B cell (primary cell): ENCODE measurements at regions not wholly inside any gene's neighbourhood (a gene's known extent, or its start where the extent isn't known, plus 50 kb on each side); places are given as distances from the start of the nearest gene placed in this dataset.

ENCODE experiments used
- ATAC-seq: fragments of 200-7000 bp; cut with Tn5 transposase; one replicate; pipeline ENCODE4 v1.10.0; 2021; ENCODE audit warnings: low read depth, mild to moderate bottlenecking, moderate number of reproducible peaks, moderate library complexity
- CTCF ChIA-PET: fragments of 350-600 bp; sonication (Branson Sonifier 250); formaldehyde crosslinking; loops from one replicate; lab custom pipeline; 2021; ENCODE audit warnings: antibody characterized with exemption, inconsistent platforms; lab: Charles Lee
- POLR2A ChIA-PET: fragments of 350-600 bp; sonication (Branson Sonifier 250); formaldehyde crosslinking; loops from one replicate; lab custom pipeline; 2021; ENCODE audit warnings: antibody characterized with exemption; lab: Charles Lee
- DNase-seq: peaks from one replicate; pipeline ENCODE4 v3.0.0; 2013
- H2AFZ ChIP-seq: 2 replicates; pipeline ENCODE4 v1.6.1; 2012; ENCODE audit warnings: mild to moderate bottlenecking, low read depth, low read length; ENCODE audit not compliant: insufficient read depth, poor library complexity, severe bottlenecking
- H3K27ac ChIP-seq, 2 donors: 1 replicate in 1 of 2; 2 replicates in 1 of 2; pipeline ENCODE4 v1.5.1; 2012 to 2013; ENCODE audit warnings: low read length in 2 of 2, mild to moderate bottlenecking in 2 of 2, moderate library complexity in 1 of 2
- H3K27me3 ChIP-seq, 4 experiments: fragments of 200-600 bp in 1 of 4; sonication (generic) in 1 of 4; replicated peaks in 1 of 4; 1 replicate in 2 of 4; 2 replicates in 2 of 4; pipeline versions ENCODE4 v1.6.1 to v1.7.0; 2013 to 2016; ENCODE audit warnings: low read length in 3 of 4, mild to moderate bottlenecking in 2 of 4, mixed read lengths in 1 of 4, moderate library complexity in 1 of 4; ENCODE audit not compliant: insufficient read depth in 4 of 4, control insufficient read depth in 3 of 4; ENCODE audit errors: control extremely low read depth in 1 of 4
- H3K36me3 ChIP-seq, 2 experiments: replicated peaks in 1 of 2; 1 replicate in 1 of 2; 2 replicates in 1 of 2; pipeline versions ENCODE4 v1.6.1 to v1.7.1; 2013; ENCODE audit warnings: low read length in 1 of 2; ENCODE audit not compliant: insufficient read depth in 2 of 2, control insufficient read depth in 1 of 2; ENCODE audit errors: control extremely low read depth in 1 of 2, extremely low read depth in 1 of 2
- H3K4me1 ChIP-seq, 2 donors: fragments of 200-600 bp in 1 of 2; sonication (generic) in 1 of 2; 1 replicate in 1 of 2; 2 replicates in 1 of 2; pipeline versions ENCODE4 v1.5.1 to v1.6.1; 2013 to 2017; ENCODE audit warnings: low read length in 2 of 2; ENCODE audit not compliant: control insufficient read depth in 2 of 2, insufficient read depth in 2 of 2
- H3K4me2 ChIP-seq: replicated peaks from 2 replicates; pipeline ENCODE3; 2012; ENCODE audit warnings: mild to moderate bottlenecking, low read depth, low read length; ENCODE audit not compliant: poor library complexity, severe bottlenecking
- H3K4me3 ChIP-seq, 5 experiments: fragments of 200-600 bp in 1 of 5; sonication (generic) in 1 of 5; 1 replicate in 3 of 5; 2 replicates in 2 of 5; pipeline versions ENCODE4 v1.5.1 to v1.7.0; 2011 to 2016; ENCODE audit warnings: low read length in 4 of 5, mild to moderate bottlenecking in 4 of 5, low read depth in 2 of 5, control low read depth in 1 of 5, moderate library complexity in 1 of 5; ENCODE audit not compliant: insufficient read depth in 1 of 5; ENCODE audit errors: control extremely low read depth in 1 of 5, extremely low read depth in 1 of 5
- H3K79me2 ChIP-seq: fragments of 200-600 bp; sonication (generic); one replicate; pipeline ENCODE4 v1.6.0; 2016; ENCODE audit warnings: low read length; ENCODE audit not compliant: control insufficient read depth, insufficient read depth
- H3K9ac ChIP-seq: fragments of 200-600 bp; sonication (generic); 2 replicates; pipeline ENCODE4 v1.6.1; 2017; ENCODE audit warnings: mild to moderate bottlenecking, low read length, moderate library complexity
- H3K9me3 ChIP-seq, 3 donors: one replicate each; pipeline versions ENCODE4 v1.6.1 to v1.7.1; 2013; ENCODE audit warnings: low read length in 2 of 3; ENCODE audit not compliant: control insufficient read depth in 2 of 3, insufficient read depth in 1 of 3; ENCODE audit errors: control extremely low read depth in 1 of 3
- H4K20me1 ChIP-seq: 2 replicates; pipeline ENCODE4 v1.6.0; 2012; ENCODE audit warnings: mild to moderate bottlenecking, low read length; ENCODE audit not compliant: insufficient read depth, control insufficient read depth, poor library complexity, severe bottlenecking
- H3K27ac Mint-ChIP-seq: one replicate; pipeline ENCODE4 v1.8.0; 2021; ENCODE audit warnings: mixed read lengths
- H3K27me3 Mint-ChIP-seq: one replicate; pipeline ENCODE4 v1.8.0; 2021; ENCODE audit warnings: mixed read lengths
- H3K4me1 Mint-ChIP-seq: one replicate; pipeline ENCODE4 v1.8.0; 2021; ENCODE audit warnings: mixed read lengths
- H3K4me3 Mint-ChIP-seq: one replicate; pipeline ENCODE4 v1.8.0; 2021; ENCODE audit warnings: mixed read lengths
- H3K9me3 Mint-ChIP-seq: one replicate; pipeline ENCODE4 v1.8.0; 2022; ENCODE audit warnings: mixed read lengths; ENCODE audit not compliant: insufficient read depth
- EZH2 ChIP-seq: IDR thresholded peaks from 2 replicates; pipeline ENCODE4 v1.6.1; 2012; ENCODE audit warnings: borderline replicate concordance, low read depth, mild to moderate bottlenecking, moderate library complexity, low read length; ENCODE audit not compliant: insufficient read depth, poor library complexity, severe bottlenecking
- WGBS: methylation state at CpG from one replicate; pipeline ENCODE4 v1.1.5; 2013; ENCODE audit warnings: missing lambda C conversion rate; ENCODE audit not compliant: insufficient coverage; 5-methylcytosine and 5-hydroxymethylcytosine counted together
- intact Hi-C: fragments of 100-400 bp; cut with micrococcal nuclease; formaldehyde crosslinking; loops from one replicate; pipeline ENCODE4 v1.10.0; 2022
- TF ChIP-seq, protein P1 (sequence below): fragments of 200-600 bp; IDR thresholded peaks from one replicate; pipeline ENCODE4 v1.8.0; 2022; ENCODE audit warnings: antibody characterized with exemption, mild to moderate bottlenecking

GRCh38 chr13:76213423-76213904 lies 577.3 kb downstream of the LMO7 start:
- no peak overlapping the region for H3K27ac ChIP-seq
- Mint-ChIP-seq H3K9me3 (no peaks in the 10 kb centered on the region), H3K27ac (no peak overlapping the region), H3K4me3 (no peak overlapping the region), H3K27me3 (no peaks in the 10 kb centered on the region), H3K4me1 (peaks cover 12% of the 10 kb centered on the region)
- ChIA-PET POLR2A (no interaction called here), CTCF (no interaction called here)
- intact Hi-C loops = no loop called here
- TF ChIP-seq, protein P1, sequence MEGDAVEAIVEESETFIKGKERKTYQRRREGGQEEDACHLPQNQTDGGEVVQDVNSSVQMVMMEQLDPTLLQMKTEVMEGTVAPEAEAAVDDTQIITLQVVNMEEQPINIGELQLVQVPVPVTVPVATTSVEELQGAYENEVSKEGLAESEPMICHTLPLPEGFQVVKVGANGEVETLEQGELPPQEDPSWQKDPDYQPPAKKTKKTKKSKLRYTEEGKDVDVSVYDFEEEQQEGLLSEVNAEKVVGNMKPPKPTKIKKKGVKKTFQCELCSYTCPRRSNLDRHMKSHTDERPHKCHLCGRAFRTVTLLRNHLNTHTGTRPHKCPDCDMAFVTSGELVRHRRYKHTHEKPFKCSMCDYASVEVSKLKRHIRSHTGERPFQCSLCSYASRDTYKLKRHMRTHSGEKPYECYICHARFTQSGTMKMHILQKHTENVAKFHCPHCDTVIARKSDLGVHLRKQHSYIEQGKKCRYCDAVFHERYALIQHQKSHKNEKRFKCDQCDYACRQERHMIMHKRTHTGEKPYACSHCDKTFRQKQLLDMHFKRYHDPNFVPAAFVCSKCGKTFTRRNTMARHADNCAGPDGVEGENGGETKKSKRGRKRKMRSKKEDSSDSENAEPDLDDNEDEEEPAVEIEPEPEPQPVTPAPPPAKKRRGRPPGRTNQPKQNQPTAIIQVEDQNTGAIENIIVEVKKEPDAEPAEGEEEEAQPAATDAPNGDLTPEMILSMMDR = no peak
- no peak for TF ChIP-seq EZH2
- no peak overlapping the region for H3K4me3 ChIP-seq
- H3K4me2 ChIP-seq = no peak overlapping the region
- no peak overlapping the region for H3K9ac ChIP-seq
- no peaks in the 10 kb centered on the region for H3K36me3 ChIP-seq
- no peak for DNase-seq
- 0% methylated on average over 1 of the region's 3 CpGs for WGBS
- H3K9me3 ChIP-seq = no peaks in the 10 kb centered on the region
- no peaks in the 10 kb centered on the region for H3K27me3 ChIP-seq
- H3K79me2 ChIP-seq = no peaks in the 10 kb centered on the region
- H4K20me1 ChIP-seq = no peaks in the 10 kb centered on the region
- no peak for ATAC-seq
- peaks cover 0 to 6% of the 10 kb centered on the region in 2 donors for H3K4me1 ChIP-seq
- H2AFZ ChIP-seq = no peak overlapping the region

GRCh38 chr13:76210262-76210661 lies 574.1 kb downstream of the LMO7 start:
- Histone ChIP-seq H3K9me3 (peaks cover 0 to 1% (median 0%) of the 10 kb centered on the region in 3 donors), H3K4me2 (no peak overlapping the region), H3K79me2 (no peaks in the 10 kb centered on the region), H2AFZ (no peak overlapping the region), H3K27me3 (no peaks in the 10 kb centered on the region), H3K36me3 (no peaks in the 10 kb centered on the region), H3K4me3 (no peak overlapping the region), H3K4me1 (peaks cover 0 to 6% of the 10 kb centered on the region in 2 donors), H3K27ac (no peak overlapping the region), H3K9ac (no peak overlapping the region), H4K20me1 (no peaks in the 10 kb centered on the region)
- Mint-ChIP-seq H3K4me1 (peaks cover 12% of the 10 kb centered on the region), H3K27ac (no peak overlapping the region), H3K9me3 (no peaks in the 10 kb centered on the region), H3K27me3 (no peaks in the 10 kb centered on the region), H3K4me3 (no peak overlapping the region)
- DNase-seq = no peak
- no CpG with 5 or more reads among the region's 1 CpG for WGBS
- TF ChIP-seq, protein P1 = no peak
- TF ChIP-seq EZH2 = no peak
- intact Hi-C loops = no loop called here
- ChIA-PET POLR2A (no interaction called here), CTCF (no interaction called here)
- no peak for ATAC-seq
